ENCODE measurements at regions not wholly inside any gene's neighbourhood (a gene's known extent, or its start where the extent isn't known, plus 50 kb on each side); places are given as distances from the start of the nearest gene placed in this dataset.
"Not testable (repeated sequence)": the region's sequence is repeated elsewhere in the genome, so short reads cannot be mapped to it uniquely, and the experiment has no call there.

GRCh38 chr5:27119736-27120321 is 81.4 kb upstream of the CDH9 start:
- TF ChIP-seq POLR2A, CTCF (IDR thresholded peaks at IDR 0.05): not testable (repeated sequence)
